KMS-11 (cell line): ENCODE measurements at regions not wholly inside any gene's neighbourhood (a gene's known extent, or its start where the extent isn't known, plus 50 kb on each side); places are given as distances from the start of the nearest gene placed in this dataset.

Source experiments
- H2AFZ ChIP-seq: fragments of 200-600 bp; sonication (generic); 2 replicates; pipeline ENCODE4 v1.6.1; 2016; ENCODE audit warnings: antibody characterized with exemption, mixed run types, low read depth
- H3K27ac ChIP-seq: fragments of 200-600 bp; sonication (generic); 2 replicates; pipeline ENCODE4 v1.6.1; 2016; ENCODE audit warnings: mild to moderate bottlenecking, mixed run types
- H3K27me3 ChIP-seq: fragments of 200-600 bp; sonication (generic); 2 replicates; pipeline ENCODE4 v1.6.1; 2017; ENCODE audit warnings: mild to moderate bottlenecking, low read depth, mixed run types, moderate library complexity; ENCODE audit not compliant: insufficient read depth
- H3K36me3 ChIP-seq: fragments of 200-600 bp; sonication (generic); 2 replicates; pipeline ENCODE4 v1.6.1; 2017; ENCODE audit warnings: mild to moderate bottlenecking, mixed run types; ENCODE audit not compliant: insufficient read depth
- H3K4me1 ChIP-seq: fragments of 200-600 bp; sonication (generic); 2 replicates; pipeline ENCODE4 v1.6.1; 2016; ENCODE audit warnings: mild to moderate bottlenecking, low read depth, mixed run types; ENCODE audit not compliant: poor library complexity, severe bottlenecking
- H3K4me2 ChIP-seq: fragments of 200-600 bp; sonication (generic); 2 replicates; pipeline ENCODE4 v1.7.0; 2016; ENCODE audit warnings: mild to moderate bottlenecking, mixed run types
- H3K4me3 ChIP-seq: fragments of 200-600 bp; sonication (generic); IDR thresholded peaks from 2 replicates; pipeline ENCODE4 v1.6.1; 2017; ENCODE audit warnings: low read depth, low read length, mixed read lengths; ENCODE audit not compliant: insufficient read depth
- H3K79me2 ChIP-seq: fragments of 200-600 bp; sonication (generic); 2 replicates; pipeline ENCODE4 v1.6.1; 2016; ENCODE audit warnings: low read depth, mixed run types; ENCODE audit not compliant: insufficient read depth
- H3K9ac ChIP-seq: fragments of 200-600 bp; sonication (generic); 2 replicates; pipeline ENCODE4 v1.6.1; 2016; ENCODE audit warnings: mild to moderate bottlenecking, mixed run types
- H4K20me1 ChIP-seq: fragments of 200-600 bp; sonication (generic); 2 replicates; pipeline ENCODE4 v1.6.1; 2016; ENCODE audit warnings: mild to moderate bottlenecking, mixed run types; ENCODE audit not compliant: insufficient read depth
- TF ChIP-seq, protein P1 (sequence below): fragments of 200-600 bp; sonication (generic); conservative IDR thresholded peaks from 2 replicates; pipeline ENCODE4 v1.6.1; 2017; ENCODE audit warnings: low read depth, mild to moderate bottlenecking, antibody characterized with exemption, low read length, moderate library complexity, mixed read lengths

DNA sequence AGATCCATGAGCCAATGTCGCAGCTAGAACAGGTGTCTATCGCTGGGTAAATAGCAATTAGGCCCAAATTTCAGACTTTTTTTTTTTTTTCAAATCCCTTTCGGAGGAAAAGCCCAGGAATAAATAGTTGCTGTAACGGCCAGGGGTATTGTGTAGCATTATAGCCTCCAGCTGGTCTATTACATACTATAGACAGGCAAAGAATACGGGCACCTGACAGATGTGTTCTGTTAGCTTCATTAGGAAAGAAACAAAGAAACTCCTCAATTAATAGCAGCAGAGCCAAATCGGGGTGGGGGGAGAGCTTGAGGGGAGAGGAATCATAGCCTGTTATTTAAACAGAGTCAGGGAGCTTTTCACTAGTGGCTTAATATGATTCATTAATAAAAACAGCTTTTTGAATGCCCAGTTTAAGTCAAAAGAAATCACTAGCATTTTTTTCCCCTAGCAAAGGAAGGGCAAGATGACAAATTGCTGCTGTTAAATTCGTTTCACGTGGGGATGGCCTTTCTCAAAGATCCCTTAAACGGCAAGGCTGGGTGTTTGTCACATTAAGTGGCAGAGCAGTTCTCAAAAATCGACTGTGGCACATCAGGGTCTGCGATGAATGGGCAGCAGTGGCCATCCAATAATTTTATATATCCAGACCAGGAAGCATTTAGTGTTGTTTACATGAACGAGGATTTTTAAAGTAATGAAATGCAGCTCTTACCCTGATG, 139.4 kb downstream of the ID4 start:
- Histone ChIP-seq H4K20me1 (no peaks in the 10 kb centered on the region), H3K27me3 (no peaks in the 10 kb centered on the region), H3K9ac (no peak overlapping the region), H3K27ac (no peak overlapping the region), H3K4me3 (no peak overlapping the region), H3K4me1 (no peaks in the 10 kb centered on the region), H3K4me2 (no peak overlapping the region), H3K79me2 (no peaks in the 10 kb centered on the region), H3K36me3 (no peaks in the 10 kb centered on the region), H2AFZ (no peak overlapping the region)
- TF ChIP-seq, protein P1, sequence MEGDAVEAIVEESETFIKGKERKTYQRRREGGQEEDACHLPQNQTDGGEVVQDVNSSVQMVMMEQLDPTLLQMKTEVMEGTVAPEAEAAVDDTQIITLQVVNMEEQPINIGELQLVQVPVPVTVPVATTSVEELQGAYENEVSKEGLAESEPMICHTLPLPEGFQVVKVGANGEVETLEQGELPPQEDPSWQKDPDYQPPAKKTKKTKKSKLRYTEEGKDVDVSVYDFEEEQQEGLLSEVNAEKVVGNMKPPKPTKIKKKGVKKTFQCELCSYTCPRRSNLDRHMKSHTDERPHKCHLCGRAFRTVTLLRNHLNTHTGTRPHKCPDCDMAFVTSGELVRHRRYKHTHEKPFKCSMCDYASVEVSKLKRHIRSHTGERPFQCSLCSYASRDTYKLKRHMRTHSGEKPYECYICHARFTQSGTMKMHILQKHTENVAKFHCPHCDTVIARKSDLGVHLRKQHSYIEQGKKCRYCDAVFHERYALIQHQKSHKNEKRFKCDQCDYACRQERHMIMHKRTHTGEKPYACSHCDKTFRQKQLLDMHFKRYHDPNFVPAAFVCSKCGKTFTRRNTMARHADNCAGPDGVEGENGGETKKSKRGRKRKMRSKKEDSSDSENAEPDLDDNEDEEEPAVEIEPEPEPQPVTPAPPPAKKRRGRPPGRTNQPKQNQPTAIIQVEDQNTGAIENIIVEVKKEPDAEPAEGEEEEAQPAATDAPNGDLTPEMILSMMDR = no peak

DNA sequence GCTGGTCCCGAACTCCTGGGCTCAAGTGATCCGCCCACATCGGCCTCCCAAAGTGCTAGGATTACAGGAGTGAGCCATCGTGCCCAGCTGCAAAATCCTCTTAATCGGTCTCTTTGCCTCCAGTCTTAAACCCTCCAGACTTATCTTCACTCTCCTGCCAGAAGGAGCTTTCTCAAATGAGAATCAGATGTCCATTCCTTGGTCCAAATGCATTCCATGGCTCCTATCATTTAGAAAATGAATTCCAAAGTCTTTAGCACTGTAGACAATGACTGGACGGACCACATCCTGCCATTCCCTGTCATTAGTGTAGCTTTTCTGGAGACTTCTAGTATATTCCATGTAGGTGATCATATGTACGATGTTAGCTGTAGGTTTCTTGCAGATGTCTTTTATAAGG, 141.9 kb downstream of the ID4 start:
- Histone ChIP-seq H3K36me3 (no peaks in the 10 kb centered on the region), H4K20me1 (no peaks in the 10 kb centered on the region), H3K27ac (no peak overlapping the region), H3K27me3 (no peaks in the 10 kb centered on the region), H3K9ac (no peak overlapping the region), H2AFZ (no peak overlapping the region), H3K4me2 (no peak overlapping the region), H3K4me1 (no peaks in the 10 kb centered on the region), H3K4me3 (no peak overlapping the region), H3K79me2 (no peaks in the 10 kb centered on the region)
- TF ChIP-seq, protein P1 = no peak

DNA sequence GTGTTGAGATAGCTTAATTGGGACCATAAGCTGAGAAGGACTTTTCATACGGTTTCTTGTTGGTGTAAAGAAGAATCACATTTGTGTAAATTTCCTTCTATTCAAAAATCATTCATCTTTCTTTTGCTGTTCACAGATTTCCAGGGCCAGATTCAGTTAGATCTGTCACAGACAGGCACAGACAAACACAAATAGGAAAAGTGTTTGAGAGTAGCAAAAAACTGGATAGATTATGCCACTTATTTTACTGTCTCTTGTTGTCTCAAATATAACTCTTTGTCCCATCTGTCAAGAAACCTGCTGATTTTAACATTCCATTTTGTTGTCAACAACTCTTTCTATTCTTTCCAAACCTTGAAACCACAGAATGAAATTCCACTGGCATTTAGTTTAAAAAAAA, 142.8 kb downstream of the ID4 start:
- Histone ChIP-seq H3K9ac (no peak overlapping the region), H3K4me1 (no peaks in the 10 kb centered on the region), H2AFZ (no peak overlapping the region), H3K79me2 (no peaks in the 10 kb centered on the region), H3K4me2 (no peak overlapping the region), H3K27me3 (no peaks in the 10 kb centered on the region), H3K27ac (no peak overlapping the region), H3K36me3 (no peaks in the 10 kb centered on the region), H3K4me3 (no peak overlapping the region), H4K20me1 (no peaks in the 10 kb centered on the region)
- TF ChIP-seq, protein P1 = no peak

DNA sequence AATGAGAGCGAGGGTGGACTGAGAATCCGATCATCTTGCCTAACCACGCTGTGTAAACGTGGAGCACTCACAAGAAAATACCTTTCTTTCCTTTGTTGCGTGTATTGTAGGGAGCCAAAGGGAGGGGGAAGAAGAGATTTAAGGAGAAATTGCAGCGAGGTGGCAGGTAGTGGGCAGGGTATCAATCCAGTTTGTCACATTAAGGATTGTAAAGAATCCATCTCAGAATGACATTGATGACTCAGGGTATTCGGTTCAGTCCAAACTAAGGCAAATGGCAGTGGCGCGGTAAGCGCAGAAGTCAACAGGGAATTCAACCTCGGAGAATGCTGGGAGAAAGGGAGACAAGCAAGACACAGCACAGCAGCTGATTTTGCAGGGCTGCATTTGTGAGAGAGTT, 146.2 kb downstream of the ID4 start:
- Histone ChIP-seq H2AFZ (no peak overlapping the region), H3K4me3 (no peak overlapping the region), H3K4me1 (no peaks in the 10 kb centered on the region), H3K27me3 (no peaks in the 10 kb centered on the region), H3K4me2 (no peak overlapping the region), H3K9ac (no peak overlapping the region), H3K27ac (no peak overlapping the region), H3K79me2 (no peaks in the 10 kb centered on the region), H4K20me1 (no peaks in the 10 kb centered on the region), H3K36me3 (no peaks in the 10 kb centered on the region)
- TF ChIP-seq, protein P1 = no peak
